Keratinocyte (primary cell): ENCODE measurements at regions not wholly inside any gene's neighbourhood (a gene's known extent, or its start where the extent isn't known, plus 50 kb on each side); places are given as distances from the start of the nearest gene placed in this dataset.

Experiments used
- DNase-seq: peaks from one replicate; pipeline ENCODE4 v3.0.0-alpha.2; 2011; ENCODE audit warnings: low read depth, missing footprints, low spot score
- FAIRE-seq: peaks from 2 replicates; lab custom pipeline; 2011; peaks lifted over from hg19 to GRCh38; lab: Jason Lieb, UNC
- H2AFZ ChIP-seq: 2 replicates; pipeline ENCODE4 v1.6.0; 2012; ENCODE audit warnings: low read length, control low read depth, inconsistent platforms; ENCODE audit not compliant: control insufficient read depth
- H3K27ac ChIP-seq: 2 replicates; pipeline ENCODE4 v1.5.1; 2011; ENCODE audit warnings: low read length; ENCODE audit not compliant: control insufficient read depth, insufficient read depth
- H3K27me3 ChIP-seq: 3 replicates; pipeline ENCODE4 v1.6.0; 2011; ENCODE audit warnings: low read length; ENCODE audit not compliant: control insufficient read depth, insufficient read depth; ENCODE audit errors: extremely low read depth
- H3K36me3 ChIP-seq, 2 experiments: 2 replicates in 1 of 2; 3 replicates in 1 of 2; pipeline ENCODE4 v1.5.1; 2011; ENCODE audit warnings: low read length in 2 of 2, mild to moderate bottlenecking in 1 of 2; ENCODE audit not compliant: control insufficient read depth in 2 of 2, insufficient read depth in 2 of 2; ENCODE audit errors: extremely low read depth in 1 of 2
- H3K4me1 ChIP-seq: 3 replicates; pipeline ENCODE4 v1.5.1; 2011; ENCODE audit warnings: low read length; ENCODE audit not compliant: control insufficient read depth, insufficient read depth; ENCODE audit errors: extremely low read depth
- H3K4me2 ChIP-seq: 3 replicates; pipeline ENCODE4 v1.6.0; 2011; ENCODE audit warnings: low read depth, low read length; ENCODE audit not compliant: control insufficient read depth, insufficient read depth; ENCODE audit errors: extremely low read depth
- H3K4me3 ChIP-seq, 3 experiments: fragments of 200-600 bp in 1 of 3; sonication (generic) in 1 of 3; 2 replicates in 2 of 3; 3 replicates in 1 of 3; pipeline ENCODE4 v1.5.1; 2011 to 2016; ENCODE audit warnings: low read length in 3 of 3, mild to moderate bottlenecking in 3 of 3, control low read depth in 2 of 3, inconsistent platforms in 1 of 3, low read depth in 1 of 3, mixed read lengths in 1 of 3, mixed run types in 1 of 3, moderate library complexity in 1 of 3; ENCODE audit not compliant: control insufficient read depth in 2 of 3, insufficient read depth in 2 of 3; ENCODE audit errors: extremely low read depth in 1 of 3
- H3K79me2 ChIP-seq: 2 replicates; pipeline ENCODE4 v1.6.0; 2012; ENCODE audit warnings: low read length; ENCODE audit not compliant: control insufficient read depth, insufficient read depth
- H3K9ac ChIP-seq: 3 replicates; pipeline ENCODE4 v1.6.0; 2011; ENCODE audit warnings: low read length; ENCODE audit not compliant: control insufficient read depth, insufficient read depth; ENCODE audit errors: extremely low read depth
- H3K9me1 ChIP-seq: 3 replicates; pipeline ENCODE4 v1.6.0; 2011; ENCODE audit warnings: low read length; ENCODE audit not compliant: control insufficient read depth, insufficient read depth; ENCODE audit errors: extremely low read depth
- H3K9me3 ChIP-seq: 2 replicates; pipeline ENCODE4 v1.5.1; 2012; ENCODE audit warnings: low read depth, low read length; ENCODE audit not compliant: control insufficient read depth
- H4K20me1 ChIP-seq: 3 replicates; pipeline ENCODE4 v1.6.0; 2011; ENCODE audit warnings: low read length; ENCODE audit not compliant: control insufficient read depth, insufficient read depth; ENCODE audit errors: extremely low read depth
- EZH2 ChIP-seq: IDR thresholded peaks from one replicate; pipeline ENCODE4 v1.6.1; 2012; ENCODE audit warnings: inconsistent platforms, mild to moderate bottlenecking, low read length, moderate library complexity
- dilution Hi-C: fragments of 300-500 bp; cut with MboI; formaldehyde crosslinking; loops from one replicate; pipeline ENCODE4 v1.7.0; 2020; ENCODE audit warnings: low sequenced_read_pairs; ENCODE audit not compliant: extremely low pct_ligation_motif_present
- TF ChIP-seq, protein P1 (sequence below), 3 experiments: IDR thresholded peaks in 1 of 3; conservative IDR thresholded peaks in 1 of 3; optimal IDR thresholded peaks in 1 of 3; 2 replicates in 2 of 3; 3 replicates in 1 of 3; pipeline versions ENCODE3 to v1.5.1; 2011; ENCODE audit warnings: low read length in 3 of 3, mild to moderate bottlenecking in 3 of 3, moderate library complexity in 2 of 3, control low read depth in 1 of 3, inconsistent platforms in 1 of 3; ENCODE audit not compliant: insufficient read depth in 2 of 3; ENCODE audit errors: extremely low read depth in 1 of 3

DNA sequence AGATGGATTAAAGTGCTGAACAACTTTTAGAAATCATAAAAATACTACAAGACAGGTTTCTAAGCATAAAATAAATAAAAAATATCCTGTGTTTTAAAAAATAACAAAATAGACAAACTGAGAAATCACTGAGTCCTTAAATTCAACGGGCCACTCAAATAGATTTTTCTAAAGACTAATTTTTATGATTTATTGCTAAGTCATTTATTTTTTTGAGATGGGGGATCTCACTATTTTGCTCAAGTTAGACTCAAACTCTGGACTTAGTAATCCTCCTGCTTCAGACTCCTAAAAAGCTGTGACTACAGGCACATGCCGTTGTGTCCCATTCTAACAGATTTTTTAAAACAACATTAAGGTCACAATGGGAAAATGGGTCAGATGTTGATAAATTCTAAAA is 121.0 kb upstream of the THSD7A start:
- no peak for TF ChIP-seq EZH2
- TF ChIP-seq, protein P1, sequence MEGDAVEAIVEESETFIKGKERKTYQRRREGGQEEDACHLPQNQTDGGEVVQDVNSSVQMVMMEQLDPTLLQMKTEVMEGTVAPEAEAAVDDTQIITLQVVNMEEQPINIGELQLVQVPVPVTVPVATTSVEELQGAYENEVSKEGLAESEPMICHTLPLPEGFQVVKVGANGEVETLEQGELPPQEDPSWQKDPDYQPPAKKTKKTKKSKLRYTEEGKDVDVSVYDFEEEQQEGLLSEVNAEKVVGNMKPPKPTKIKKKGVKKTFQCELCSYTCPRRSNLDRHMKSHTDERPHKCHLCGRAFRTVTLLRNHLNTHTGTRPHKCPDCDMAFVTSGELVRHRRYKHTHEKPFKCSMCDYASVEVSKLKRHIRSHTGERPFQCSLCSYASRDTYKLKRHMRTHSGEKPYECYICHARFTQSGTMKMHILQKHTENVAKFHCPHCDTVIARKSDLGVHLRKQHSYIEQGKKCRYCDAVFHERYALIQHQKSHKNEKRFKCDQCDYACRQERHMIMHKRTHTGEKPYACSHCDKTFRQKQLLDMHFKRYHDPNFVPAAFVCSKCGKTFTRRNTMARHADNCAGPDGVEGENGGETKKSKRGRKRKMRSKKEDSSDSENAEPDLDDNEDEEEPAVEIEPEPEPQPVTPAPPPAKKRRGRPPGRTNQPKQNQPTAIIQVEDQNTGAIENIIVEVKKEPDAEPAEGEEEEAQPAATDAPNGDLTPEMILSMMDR (optimal IDR thresholded peaks at IDR 0.05 in 1 of 3, IDR thresholded peaks at IDR 0.05 in 1 of 3, conservative IDR thresholded peaks at IDR 0.05 in 1 of 3; ENCODE audit: extremely low read depth in 1 of 3, insufficient read depth in 2 of 3, low read length in 3 of 3), result no peak
- DNase-seq (no peak), FAIRE-seq (no peak)
- no peaks in the 10 kb centered on the region for H3K36me3 ChIP-seq
- H4K20me1 ChIP-seq, result no peaks in the 10 kb centered on the region
- no peaks in the 10 kb centered on the region for H3K79me2 ChIP-seq
- no peak overlapping the region for H2AFZ ChIP-seq
- dilution Hi-C loops, result no loop called here
- H3K9me3 ChIP-seq, result peaks cover 4% of the 10 kb centered on the region
- H3K9me1 ChIP-seq, result no peaks in the 10 kb centered on the region
- H3K9ac ChIP-seq, result no peak overlapping the region
- no peak overlapping the region for H3K27ac ChIP-seq
- no peaks in the 10 kb centered on the region for H3K27me3 ChIP-seq
- no peak overlapping the region for H3K4me3 ChIP-seq
- H3K4me2 ChIP-seq, result no peak overlapping the region
- no peaks in the 10 kb centered on the region for H3K4me1 ChIP-seq

DNA sequence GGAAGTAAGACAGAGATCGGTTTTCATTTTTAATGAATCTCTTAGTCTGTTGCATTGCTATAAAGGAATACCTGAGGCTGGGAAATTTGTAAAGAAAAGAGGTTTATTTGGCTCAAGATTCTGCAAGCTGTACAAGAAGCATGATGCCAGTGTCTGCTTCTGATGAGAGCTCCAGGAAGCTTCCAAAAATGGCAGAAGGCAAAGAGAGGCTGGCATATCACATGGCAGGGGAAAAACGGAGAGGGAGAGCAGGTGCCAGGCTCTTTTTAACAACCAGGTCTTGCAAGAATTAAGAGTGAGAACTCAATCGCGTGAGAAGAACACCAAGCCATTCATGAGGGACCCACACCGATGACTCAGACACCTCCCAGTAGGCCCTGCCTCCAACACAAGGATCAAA is 125.0 kb upstream of the THSD7A start:
- no peaks in the 10 kb centered on the region for H3K9me3 ChIP-seq

More for the DNA sequence above, 125.0 kb upstream of the THSD7A start:
- dilution Hi-C loops, result no loop called here
- Histone ChIP-seq H3K4me1 (no peaks in the 10 kb centered on the region), H2AFZ (no peak overlapping the region), H3K9me1 (no peaks in the 10 kb centered on the region), H3K9ac (no peak overlapping the region), H3K4me2 (no peak overlapping the region), H3K27me3 (no peaks in the 10 kb centered on the region), H4K20me1 (no peaks in the 10 kb centered on the region), H3K27ac (no peak overlapping the region), H3K4me3 (no peak overlapping the region), H3K36me3 (no peaks in the 10 kb centered on the region), H3K79me2 (no peaks in the 10 kb centered on the region)
- TF ChIP-seq, protein P1 (optimal IDR thresholded peaks at IDR 0.05 in 1 of 3, IDR thresholded peaks at IDR 0.05 in 1 of 3, conservative IDR thresholded peaks at IDR 0.05 in 1 of 3; ENCODE audit: extremely low read depth in 1 of 3, insufficient read depth in 2 of 3, low read length in 3 of 3), result no peak
- FAIRE-seq (no peak), DNase-seq (no peak)
